Medulla oblongata (tissue), 1 donor: ENCODE measurements at regions not wholly inside any gene's neighbourhood (a gene's known extent, or its start where the extent isn't known, plus 50 kb on each side); places are given as distances from the start of the nearest gene placed in this dataset.

Source experiments
- DNase-seq: peaks from one replicate; pipeline ENCODE4 v3.0.0-alpha.2; 2015; ENCODE audit errors: extremely low spot score

DNA sequence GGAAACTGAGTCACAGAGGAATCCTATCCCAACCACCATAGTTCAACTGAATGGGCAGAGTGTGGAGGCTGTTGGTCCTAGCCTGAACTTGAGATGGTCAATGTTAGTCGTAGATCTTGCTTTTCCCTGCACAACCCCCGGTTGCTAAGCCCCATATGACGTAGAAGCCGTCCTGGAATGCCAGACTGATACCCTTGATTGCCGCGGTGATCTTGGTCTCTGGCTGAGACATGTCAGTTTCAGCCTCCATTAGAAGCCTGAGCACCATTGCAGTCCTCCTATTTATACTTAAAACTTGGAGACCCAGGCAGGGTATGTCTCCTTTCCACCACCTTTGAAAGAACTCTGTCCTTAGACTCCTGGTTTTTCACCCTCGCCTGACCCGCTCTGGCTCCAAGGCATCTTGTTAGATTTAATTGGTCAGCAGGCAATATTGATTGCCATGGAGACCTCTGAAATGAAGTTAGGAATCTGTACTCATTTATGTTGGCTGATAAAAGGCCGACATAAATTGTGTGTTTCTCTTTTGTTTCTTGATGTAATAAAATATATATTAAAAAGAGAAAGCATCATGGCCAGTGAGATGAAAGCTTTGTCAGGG, 53.4 kb downstream of the RPLP1 start:
- DNase-seq = no peak

DNA sequence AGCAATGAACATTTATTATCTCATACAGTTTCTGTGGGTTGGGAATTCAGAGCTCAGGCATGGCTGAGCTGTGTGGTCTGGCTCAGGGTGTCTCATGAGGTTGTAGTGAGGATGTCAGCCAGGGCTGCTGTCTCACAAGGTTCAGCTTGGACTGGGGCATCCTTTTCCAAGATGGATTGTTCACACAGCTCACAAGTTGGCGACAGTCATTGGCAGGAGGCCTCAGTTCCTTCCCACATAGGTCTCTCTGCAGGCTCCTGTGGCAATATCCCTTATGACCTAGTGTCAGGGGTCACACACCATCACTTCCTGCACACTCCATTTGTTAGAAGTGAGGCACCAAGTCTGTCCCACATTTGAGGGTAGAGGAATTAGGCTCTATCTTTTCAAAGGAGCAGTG, 56.0 kb downstream of the RPLP1 start:
- DNase-seq = no peak

GRCh38 chr15:69509131-69509530, 56.5 kb downstream of the RPLP1 start:
- DNase-seq = no peak

DNA sequence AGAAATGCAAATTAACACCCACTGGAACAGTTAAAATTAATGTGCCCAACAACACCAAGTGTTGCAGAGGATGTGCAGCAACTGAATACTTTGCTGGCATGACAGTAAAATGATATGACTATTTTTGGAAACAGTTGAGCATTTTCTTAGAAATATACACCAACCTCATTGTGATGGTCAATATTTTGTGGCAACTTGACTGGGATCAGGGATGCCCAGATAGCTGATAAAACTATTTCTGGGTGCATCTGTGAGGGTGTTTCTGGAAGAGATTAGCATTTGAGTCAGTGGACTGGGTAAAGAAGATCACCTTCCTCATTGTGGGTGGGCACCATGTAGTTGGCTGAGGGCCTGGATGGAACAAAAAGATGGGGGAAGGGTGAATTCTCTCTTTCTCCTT, 57.9 kb downstream of the RPLP1 start:
- no peak for DNase-seq

GRCh38 chr15:69511015-69511414, 58.4 kb downstream of the RPLP1 start:
- no peak for DNase-seq

DNA sequence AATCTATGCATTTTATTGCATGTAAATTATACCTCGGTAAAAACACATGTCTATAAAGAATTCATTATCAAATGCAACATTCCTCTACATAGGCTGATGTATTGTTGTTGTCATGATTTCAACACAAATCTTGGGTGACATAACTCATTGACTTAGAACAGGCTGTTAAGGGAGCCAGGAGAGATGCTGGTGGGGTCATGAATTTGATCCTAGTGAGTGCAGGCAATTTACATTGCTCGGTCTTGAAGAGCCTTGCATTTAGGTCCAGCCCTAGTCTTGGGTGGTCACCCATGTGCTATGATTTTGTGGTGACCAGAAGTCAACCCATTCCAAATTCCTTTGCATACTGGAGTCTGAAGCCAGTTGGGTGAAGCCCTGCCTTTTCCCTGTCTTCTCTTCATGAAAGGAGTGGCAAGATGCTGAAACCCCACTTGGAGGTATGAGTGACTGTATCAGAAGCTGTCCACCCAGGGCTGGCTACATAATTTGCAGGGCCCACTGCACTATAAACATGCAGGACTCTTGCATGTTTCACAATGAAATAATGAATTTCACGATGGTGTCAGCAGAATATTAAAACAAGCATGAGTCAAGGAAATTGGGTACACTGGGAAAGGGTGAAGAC, 59.2 kb downstream of the RPLP1 start:
- DNase-seq = no peak

DNA sequence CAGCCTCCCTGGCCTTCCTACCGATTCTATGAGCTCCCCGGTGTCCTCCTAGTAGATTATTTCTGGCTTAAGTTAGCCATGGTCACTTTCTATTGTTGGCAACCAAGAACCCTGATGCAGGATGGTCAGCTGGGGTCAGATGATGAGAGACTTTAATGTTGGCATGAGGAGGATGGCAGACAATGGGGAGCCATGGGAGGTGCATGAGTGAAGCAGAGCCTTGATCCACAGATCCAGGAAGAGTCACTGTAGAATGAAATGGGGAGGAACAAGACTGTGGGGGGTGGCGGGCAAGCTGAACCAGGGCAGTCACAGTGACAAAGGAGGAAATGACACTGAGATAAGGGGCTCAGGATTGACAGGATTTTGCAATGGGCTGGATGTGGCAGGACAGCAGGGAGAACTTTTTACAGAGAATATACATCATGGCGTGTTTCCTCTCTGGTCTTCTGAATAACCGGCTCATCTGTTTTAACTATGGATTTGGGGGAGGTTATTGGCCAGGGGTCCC, 60.9 kb downstream of the RPLP1 start:
- no peak for DNase-seq

DNA sequence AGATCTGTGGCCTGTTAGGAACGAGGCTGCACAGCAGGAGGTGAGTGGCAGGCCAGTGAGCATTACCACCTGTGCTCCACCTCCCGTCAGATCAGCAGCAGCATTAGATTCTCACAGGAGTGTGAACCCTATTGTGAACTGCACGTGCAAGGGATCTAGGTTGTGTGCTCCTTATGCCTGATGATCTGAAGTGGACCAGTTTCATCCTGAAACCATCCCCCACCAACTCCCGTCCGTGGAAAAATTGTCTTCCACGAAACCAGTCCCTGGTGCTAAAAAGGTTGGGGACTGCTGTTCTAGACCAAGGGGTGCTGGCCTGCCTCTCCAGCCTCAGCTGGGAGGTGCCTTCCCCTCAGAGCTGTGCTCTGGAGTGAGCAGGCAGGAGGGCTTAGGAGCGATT, 61.4 kb downstream of the RPLP1 start:
- DNase-seq = no peak

GRCh38 chr15:69515508-69515907, 62.9 kb downstream of the RPLP1 start:
- DNase-seq = no peak

- no peak for DNase-seq
Observed at GRCh38 chr15:69515926-69516325, 63.3 kb downstream of the RPLP1 start.

DNA sequence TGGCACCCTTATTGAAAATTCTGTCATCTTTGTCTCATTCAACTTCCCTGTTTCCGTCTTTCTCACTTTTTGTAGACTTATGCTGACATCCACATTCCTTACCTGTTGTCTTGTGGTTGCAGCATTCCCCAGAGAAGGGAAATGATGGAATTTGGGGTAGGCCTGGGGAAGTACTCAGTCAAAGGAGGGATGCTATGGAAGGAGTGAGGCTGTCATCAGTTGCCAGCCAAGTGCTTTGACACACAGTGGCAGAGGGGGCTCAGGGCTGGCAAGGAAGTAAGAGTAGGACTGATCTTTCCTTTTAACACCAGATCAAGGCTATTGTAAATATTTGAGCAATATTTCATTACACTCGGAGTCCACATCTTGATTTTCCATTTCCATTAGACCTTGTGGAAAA, 64.4 kb downstream of the RPLP1 start:
- DNase-seq = no peak

DNA sequence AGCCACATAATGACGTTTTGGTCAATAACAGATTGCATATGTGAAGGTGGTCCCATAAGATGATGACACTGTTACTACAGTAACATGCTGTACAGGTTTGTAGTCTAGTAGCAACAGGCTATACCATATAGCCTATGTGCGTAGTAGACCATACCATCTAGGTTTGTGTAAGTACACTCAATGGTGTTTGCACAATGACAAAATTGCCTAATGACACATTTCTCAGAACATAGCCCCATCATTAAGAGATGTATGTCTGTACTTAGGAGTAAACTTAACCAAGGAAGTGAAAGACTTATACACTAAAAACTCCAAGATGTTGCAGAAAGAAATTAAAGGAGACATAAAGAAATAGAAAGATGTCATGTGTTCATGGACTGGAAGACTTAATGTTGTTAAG, 66.2 kb downstream of the RPLP1 start:
- no peak for DNase-seq

GRCh38 chr15:69520067-69520466, 67.4 kb downstream of the RPLP1 start:
- DNase-seq = no peak

GRCh38 chr15:69522361-69522760, 69.7 kb downstream of the RPLP1 start:
- DNase-seq = no peak

DNA sequence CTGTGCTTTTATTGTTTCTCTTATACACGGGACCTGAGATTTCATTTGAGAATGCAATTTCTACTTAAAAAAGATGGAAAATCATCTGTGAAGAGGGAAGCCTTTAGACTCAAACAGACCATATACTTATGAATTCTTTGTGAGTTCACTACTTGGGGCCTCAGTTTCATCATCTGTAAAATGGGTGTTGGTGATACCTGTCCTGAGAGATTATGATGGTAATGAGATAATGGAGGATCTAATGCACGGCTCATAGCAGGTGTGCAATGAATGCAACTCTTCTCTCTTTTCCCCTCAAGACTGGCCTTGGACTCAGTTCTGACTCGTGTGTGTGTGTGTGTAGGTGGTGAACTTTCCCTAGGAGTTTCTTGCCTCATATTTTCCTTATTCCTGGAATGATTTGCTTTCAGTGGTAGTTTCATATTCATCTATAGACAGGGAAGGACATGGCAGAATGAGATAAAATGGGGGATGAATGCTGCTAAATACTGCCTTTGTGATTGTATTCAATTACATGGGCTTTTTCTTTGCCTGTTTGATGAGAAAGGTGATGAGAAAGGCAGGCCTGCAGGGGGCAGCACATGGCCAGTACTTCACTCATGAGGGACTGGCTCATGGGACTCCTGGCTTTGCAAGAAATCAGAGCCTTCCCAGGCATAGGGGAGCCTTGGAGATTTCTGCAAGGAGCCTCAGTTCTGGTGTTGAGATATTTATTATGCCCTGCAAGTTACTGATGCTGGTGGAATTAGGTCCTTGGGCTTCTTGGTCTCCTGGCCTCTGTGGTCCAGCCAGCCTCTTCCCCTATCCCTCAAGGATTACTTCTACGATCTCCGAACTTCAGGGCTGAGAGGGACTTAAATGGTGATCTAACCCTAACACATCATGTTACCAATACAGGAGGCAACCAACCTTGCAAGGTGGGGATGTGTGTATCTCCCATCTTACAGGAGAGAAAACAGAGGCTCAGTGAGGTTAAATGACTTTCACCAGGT, 70.7 kb downstream of the RPLP1 start:
- peak; percentile 89 for DNase-seq

- DNase-seq = peak; percentile 15
Observed at GRCh38 chr15:69524296-69524695, 71.7 kb downstream of the RPLP1 start.

- DNase-seq = peak; percentile 39
Observed at GRCh38 chr15:69524814-69525213, 72.2 kb downstream of the RPLP1 start.

- DNase-seq = no peak
Observed at GRCh38 chr15:69525543-69525942, 72.9 kb downstream of the RPLP1 start.

DNA sequence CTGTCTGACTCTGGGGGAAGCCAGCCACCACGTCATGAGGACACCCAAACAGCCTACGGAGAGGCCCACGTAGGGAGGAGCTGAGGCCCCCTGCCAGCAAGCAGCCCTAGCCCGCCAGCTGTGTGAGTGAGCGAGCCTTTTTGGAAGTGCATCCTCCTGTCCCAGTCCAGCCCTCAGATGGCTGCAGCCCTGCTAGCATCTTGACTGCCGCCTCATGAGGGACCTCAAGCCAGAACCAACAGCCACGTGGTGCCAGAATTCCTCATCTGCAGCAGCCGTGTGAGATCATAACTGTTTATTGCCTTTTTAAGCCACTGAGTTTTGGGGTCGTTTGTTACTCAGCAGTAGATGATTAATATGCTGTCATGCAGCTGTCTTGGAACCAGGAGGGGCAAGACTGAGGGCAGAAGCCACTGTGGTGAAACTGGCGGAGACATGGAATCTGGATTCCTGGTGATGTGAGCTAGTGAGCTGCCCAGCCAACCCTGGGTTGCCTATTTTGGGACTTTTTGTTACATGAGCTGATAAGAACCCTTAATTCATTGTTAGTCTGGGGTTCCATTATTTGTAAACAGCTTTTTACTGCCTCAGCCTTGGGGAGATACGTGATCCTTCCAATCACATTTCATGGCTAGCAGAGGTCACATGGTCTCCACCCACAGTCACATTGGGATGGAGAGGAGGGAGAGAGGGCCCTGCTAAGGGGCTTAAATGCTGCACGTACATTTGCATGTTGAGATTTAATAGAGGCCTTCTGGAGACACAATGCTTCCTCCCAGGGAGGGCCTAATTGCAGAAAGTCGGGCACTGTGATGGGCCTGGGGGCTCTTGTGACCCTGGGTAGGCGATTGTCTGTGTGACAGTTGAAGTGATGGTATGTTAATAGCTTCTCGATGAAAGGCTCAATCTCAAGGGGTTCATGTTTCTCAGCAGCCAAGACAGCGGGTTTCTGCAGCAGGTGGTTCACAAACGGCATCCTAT, 73.8 kb downstream of the RPLP1 start:
- no peak for DNase-seq

DNA sequence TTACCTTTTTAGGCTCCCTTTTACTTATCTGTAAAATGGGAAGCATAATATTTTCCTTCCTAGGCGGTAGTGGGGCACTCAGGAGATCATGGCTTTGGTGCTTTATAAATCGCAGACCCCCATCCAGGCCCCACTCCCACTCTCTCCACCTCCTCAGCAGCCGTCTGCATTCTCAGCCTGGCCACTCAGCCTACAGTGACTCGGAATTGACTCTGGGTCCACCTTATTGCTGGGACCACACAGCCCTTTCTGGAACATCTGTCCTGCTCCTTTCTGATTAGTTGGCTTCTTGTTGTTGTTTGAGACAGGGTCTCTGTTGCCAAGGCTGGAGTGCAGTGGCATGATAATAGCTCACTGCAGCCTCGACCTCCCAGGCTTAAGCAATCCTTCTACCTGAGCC, 76.5 kb downstream of the RPLP1 start:
- DNase-seq = no peak

- DNase-seq = no peak
Observed at GRCh38 chr15:69529961-69530633, 77.5 kb downstream of the RPLP1 start.
